Small intestine (tissue), 7 donors: ENCODE measurements at regions not wholly inside any gene's neighbourhood (a gene's known extent, or its start where the extent isn't known, plus 50 kb on each side); places are given as distances from the start of the nearest gene placed in this dataset.
A peak's percentile ranks its signal among the peaks of the same experiment; 100 is the strongest.

ENCODE experiments used
- DNase-seq, 2 donors: peaks; one replicate each; pipeline versions ENCODE4 v3.0.0 to v3.0.0-alpha.2; 2013
- FAIRE-seq: peaks from 2 replicates; lab custom pipeline; 2012; peaks lifted over from hg19 to GRCh38; lab: Jason Lieb, UNC
- H3K27ac ChIP-seq, 3 donors: one replicate each; pipeline ENCODE4 v1.5.1; 2013; ENCODE audit warnings: low read length in 2 of 3, mild to moderate bottlenecking in 2 of 3, control low read depth in 1 of 3, inconsistent platforms in 1 of 3, low read depth in 1 of 3, moderate library complexity in 1 of 3
- H3K27me3 ChIP-seq, 3 donors: one replicate each; pipeline ENCODE4 v1.6.1; 2013; ENCODE audit warnings: low read length in 3 of 3, inconsistent platforms in 1 of 3; ENCODE audit not compliant: control insufficient read depth in 3 of 3, insufficient read depth in 3 of 3
- H3K36me3 ChIP-seq, 3 donors: one replicate each; pipeline ENCODE4 v1.6.1; 2013; ENCODE audit warnings: low read length in 3 of 3, inconsistent platforms in 1 of 3, low read depth in 1 of 3, mild to moderate bottlenecking in 1 of 3, moderate library complexity in 1 of 3; ENCODE audit not compliant: control insufficient read depth in 3 of 3, insufficient read depth in 2 of 3
- H3K4me1 ChIP-seq, 3 donors: one replicate each; pipeline ENCODE4 v1.6.1; 2013; ENCODE audit warnings: low read length in 2 of 3, inconsistent platforms in 1 of 3, low read depth in 1 of 3, mild to moderate bottlenecking in 1 of 3, moderate library complexity in 1 of 3; ENCODE audit not compliant: control insufficient read depth in 3 of 3, insufficient read depth in 2 of 3
- H3K4me3 ChIP-seq, 3 donors: one replicate each; pipeline ENCODE4 v1.5.1; 2013; ENCODE audit warnings: low read length in 3 of 3, control low read depth in 1 of 3, inconsistent platforms in 1 of 3, low read depth in 1 of 3, mild to moderate bottlenecking in 1 of 3, moderate library complexity in 1 of 3
- H3K9me3 ChIP-seq, 2 donors: one replicate each; pipeline ENCODE4 v1.6.1; 2013; ENCODE audit warnings: low read depth in 1 of 2, low read length in 1 of 2; ENCODE audit not compliant: control insufficient read depth in 2 of 2, insufficient read depth in 1 of 2
- WGBS, 3 donors: extraction: QIAGEN DNeasy Blood & Tissue Kit; methylation state at CpG; one replicate each; pipeline ENCODE4 v1.1.7; 2013; 5-methylcytosine and 5-hydroxymethylcytosine counted together
- donor health status: healthy with polysubstance abuse.
- donor health status: control.
- donor health status: control.
- donor health status: Bipolar disorder and iron deficiency.
- donor health status: healthy.

- no peak overlapping the region for H3K27ac ChIP-seq
- H3K36me3 ChIP-seq, result no peaks in the 10 kb centered on the region
- H3K4me3 ChIP-seq, result no peak overlapping the region
- H3K27me3 ChIP-seq, result peaks cover 0 to 7% (median 0%) of the 10 kb centered on the region in 3 donors
- WGBS, 3 donors, result 63 to 90% (median 68%) methylated on average over 1 of the region's 1 CpG
- DNase-seq, result no peak
- H3K9me3 ChIP-seq, result peaks cover 0 to 10% of the 10 kb centered on the region in 2 donors
- FAIRE-seq, result no peak
- no peaks in the 10 kb centered on the region for H3K4me1 ChIP-seq
Measured at GRCh38 chr3:72062017-72062416, 277.1 kb upstream of the PROK2 start.

GRCh38 chr3:72060447-72061034 lies 275.6 kb upstream of the PROK2 start:
- H3K36me3 ChIP-seq, result no peaks in the 10 kb centered on the region
- 50 to 63% (median 53%) methylated on average over 5 of the region's 5 CpGs for WGBS, 3 donors
- H3K27me3 ChIP-seq, result peaks cover 0 to 3% (median 0%) of the 10 kb centered on the region in 3 donors
- H3K4me3 ChIP-seq, result no peak overlapping the region
- DNase-seq (no peak), FAIRE-seq (no peak)
- no peaks in the 10 kb centered on the region for H3K4me1 ChIP-seq
- H3K9me3 ChIP-seq, result peaks cover 0 to 10% of the 10 kb centered on the region in 2 donors
- H3K27ac ChIP-seq, result no peak overlapping the region

GRCh38 chr3:72058493-72059081 lies 273.6 kb upstream of the PROK2 start:
- no peaks in the 10 kb centered on the region for H3K4me1 ChIP-seq
- H3K27me3 ChIP-seq, result peaks cover 0 to 3% (median 0%) of the 10 kb centered on the region in 3 donors
- WGBS, 3 donors, result 49 to 92% (median 70%) methylated on average over 9 of the region's 9 CpGs
- no peak for FAIRE-seq
- H3K9me3 ChIP-seq, result peaks cover 0 to 3% of the 10 kb centered on the region in 2 donors
- DNase-seq, result no peak
- H3K27ac ChIP-seq, result no peak overlapping the region
- no peak overlapping the region for H3K4me3 ChIP-seq
- no peaks in the 10 kb centered on the region for H3K36me3 ChIP-seq

DNA sequence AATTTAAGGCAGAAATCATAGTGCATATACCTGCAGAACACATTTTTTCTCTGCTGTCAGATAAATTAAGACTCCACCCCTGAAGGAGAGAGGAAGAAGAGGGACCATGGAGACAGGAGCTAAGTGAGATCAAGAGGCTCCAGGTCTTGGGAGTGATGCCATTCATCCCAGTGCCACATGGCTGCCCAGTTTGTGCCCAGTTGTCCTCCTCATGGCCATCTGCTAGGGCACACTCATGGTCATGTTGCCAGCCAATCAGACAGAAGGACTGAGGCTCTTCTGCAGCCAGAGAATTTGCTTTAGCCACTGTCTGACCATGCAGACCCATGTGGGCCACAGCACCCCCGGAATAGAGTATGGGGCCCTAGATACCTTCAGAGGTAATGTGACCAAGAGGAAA lies 270.5 kb upstream of the PROK2 start:
- DNase-seq (no peak), FAIRE-seq (no peak)
- 89 to 92% (median 91%) methylated on average over 1 of the region's 1 CpG for WGBS, 3 donors
- H3K4me3 ChIP-seq, result no peak overlapping the region
- no peaks in the 10 kb centered on the region for H3K36me3 ChIP-seq
- no peaks in the 10 kb centered on the region for H3K9me3 ChIP-seq
- H3K27me3 ChIP-seq, result no peaks in the 10 kb centered on the region
- H3K27ac ChIP-seq, result no peak overlapping the region
- no peaks in the 10 kb centered on the region for H3K4me1 ChIP-seq

DNA sequence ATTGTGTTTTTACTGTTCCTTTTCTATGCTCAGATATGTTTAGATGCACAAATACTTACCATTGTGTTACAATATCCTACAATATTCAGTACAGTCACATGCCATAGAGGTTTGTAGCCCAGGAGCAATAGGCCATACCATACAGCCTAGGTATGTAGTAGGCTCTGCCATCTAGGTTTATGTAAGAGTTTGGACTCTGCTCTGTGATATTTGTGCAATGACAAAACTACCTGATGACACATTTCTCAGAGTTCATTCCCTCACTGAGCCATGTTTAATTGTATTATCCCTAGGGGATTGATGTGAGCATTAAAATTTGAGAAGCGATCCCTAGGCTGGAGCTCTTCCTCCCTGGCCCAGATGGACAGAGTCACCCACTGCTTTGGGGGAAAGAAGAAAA lies 270.0 kb upstream of the PROK2 start:
- no peaks in the 10 kb centered on the region for H3K4me1 ChIP-seq
- no peaks in the 10 kb centered on the region for H3K9me3 ChIP-seq
- 96 to 100% (median 97%) methylated on average over 1 of the region's 1 CpG for WGBS, 3 donors
- DNase-seq, result peak; percentile 39 to 63
- no peak overlapping the region for H3K27ac ChIP-seq
- no peak overlapping the region for H3K4me3 ChIP-seq
- H3K27me3 ChIP-seq, result no peaks in the 10 kb centered on the region
- no peaks in the 10 kb centered on the region for H3K36me3 ChIP-seq
- no peak for FAIRE-seq

DNA sequence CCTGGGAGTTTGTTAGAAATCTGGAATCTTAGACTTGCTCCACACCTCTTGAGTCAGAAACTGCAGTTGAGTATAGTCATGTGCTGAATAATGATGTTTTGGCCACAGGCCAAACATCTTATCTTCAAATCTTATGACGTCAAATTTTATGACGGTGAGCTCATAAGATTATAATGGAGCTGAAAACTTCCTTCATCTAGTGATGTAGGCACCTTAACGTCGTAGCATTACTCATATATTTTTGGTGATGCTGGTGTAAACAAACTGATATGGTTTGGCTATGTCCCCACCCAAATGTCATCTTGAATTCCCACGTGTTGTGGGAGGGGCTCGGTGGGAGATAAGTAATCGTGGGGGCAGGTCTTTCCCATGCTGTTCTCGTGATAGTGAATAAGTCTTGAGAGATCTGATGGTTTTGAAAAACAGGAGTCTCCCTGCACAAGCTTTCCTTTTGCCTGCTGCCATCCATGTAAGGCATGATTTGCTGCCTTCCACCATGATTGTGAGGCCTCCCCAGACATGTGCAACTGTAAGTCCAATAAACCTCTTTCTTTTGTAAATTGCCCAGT lies 268.0 kb upstream of the PROK2 start:
- DNase-seq, result no peak
- no peaks in the 10 kb centered on the region for H3K9me3 ChIP-seq
- H3K27ac ChIP-seq, result no peak overlapping the region
- no peaks in the 10 kb centered on the region for H3K4me1 ChIP-seq
- WGBS, 3 donors, result 46 to 71% (median 56%) methylated on average over 8 of the region's 8 CpGs
- no peak for FAIRE-seq
- no peaks in the 10 kb centered on the region for H3K27me3 ChIP-seq
- H3K4me3 ChIP-seq, result no peak overlapping the region
- H3K36me3 ChIP-seq, result no peaks in the 10 kb centered on the region

DNA sequence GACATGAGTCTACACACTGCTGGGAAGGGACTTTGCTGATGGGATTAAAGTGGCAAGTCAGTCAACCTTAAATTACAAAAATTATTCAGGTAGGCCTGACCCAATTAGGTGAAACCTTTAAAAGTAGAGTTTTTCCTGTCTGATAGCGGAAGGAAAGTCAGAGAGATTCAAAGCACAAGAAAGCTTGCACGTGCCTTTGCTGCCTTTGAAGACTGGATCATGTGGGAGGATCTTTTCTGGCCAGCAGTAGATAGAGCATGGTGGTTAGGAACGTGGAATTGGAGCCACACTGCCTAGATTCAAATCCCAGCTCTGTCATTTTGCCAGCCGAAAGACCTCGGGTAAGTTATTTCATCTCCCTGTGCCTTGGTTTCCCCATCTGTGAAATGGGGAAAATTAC lies 265.8 kb upstream of the PROK2 start:
- FAIRE-seq (no peak), DNase-seq (no peak)
- 83 to 87% (median 85%) methylated on average over 5 of the region's 5 CpGs for WGBS, 3 donors
- Histone ChIP-seq H3K4me1 (no peaks in the 10 kb centered on the region), H3K27me3 (no peaks in the 10 kb centered on the region), H3K27ac (no peak overlapping the region), H3K36me3 (no peaks in the 10 kb centered on the region), H3K4me3 (no peak overlapping the region), H3K9me3 (no peaks in the 10 kb centered on the region)

GRCh38 chr3:72050048-72050632 lies 265.2 kb upstream of the PROK2 start:
- FAIRE-seq (no peak), DNase-seq (no peak)
- Histone ChIP-seq H3K27ac (no peak overlapping the region), H3K4me3 (no peak overlapping the region), H3K27me3 (no peaks in the 10 kb centered on the region), H3K9me3 (no peaks in the 10 kb centered on the region), H3K4me1 (no peaks in the 10 kb centered on the region), H3K36me3 (no peaks in the 10 kb centered on the region)
- 61 to 82% (median 62%) methylated on average over 6 of the region's 6 CpGs for WGBS, 3 donors
